ENCODE measurements at regions not wholly inside any gene's neighbourhood (a gene's known extent, or its start where the extent isn't known, plus 50 kb on each side); places are given as distances from the start of the nearest gene placed in this dataset.

DNA sequence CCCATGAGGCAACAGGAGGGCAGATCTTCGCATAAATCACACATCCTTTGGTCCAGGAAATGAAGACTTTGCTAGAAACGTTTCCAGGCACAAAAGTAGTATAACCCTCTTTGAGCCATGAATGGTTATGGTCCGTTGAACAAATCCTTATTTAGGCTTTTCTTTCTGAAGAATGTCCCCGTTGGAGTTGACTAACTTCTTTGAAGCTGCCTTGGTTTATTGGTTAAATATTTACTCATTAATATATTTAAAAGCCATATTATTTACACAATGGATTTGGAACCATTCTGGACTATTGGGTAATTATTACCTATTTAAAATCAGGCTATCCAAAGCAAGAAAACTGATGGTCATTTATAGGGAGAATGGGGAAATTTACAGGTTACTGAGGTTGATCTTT lies 347.6 kb upstream of the SLC30A5 start:
- Histone ChIP-seq H3K4me1 (no peaks in the 10 kb centered on the region), H3K27ac (no peak overlapping the region), H3K27me3 (no peaks in the 10 kb centered on the region), H3K9me3 (no peaks in the 10 kb centered on the region), H3K36me3 (no peaks in the 10 kb centered on the region), H3K4me3 (no peak overlapping the region)
- intact Hi-C loops (cut with DNase I): no loop called here
- ATAC-seq (no peak), DNase-seq (no peak)
- TF ChIP-seq, protein P1, sequence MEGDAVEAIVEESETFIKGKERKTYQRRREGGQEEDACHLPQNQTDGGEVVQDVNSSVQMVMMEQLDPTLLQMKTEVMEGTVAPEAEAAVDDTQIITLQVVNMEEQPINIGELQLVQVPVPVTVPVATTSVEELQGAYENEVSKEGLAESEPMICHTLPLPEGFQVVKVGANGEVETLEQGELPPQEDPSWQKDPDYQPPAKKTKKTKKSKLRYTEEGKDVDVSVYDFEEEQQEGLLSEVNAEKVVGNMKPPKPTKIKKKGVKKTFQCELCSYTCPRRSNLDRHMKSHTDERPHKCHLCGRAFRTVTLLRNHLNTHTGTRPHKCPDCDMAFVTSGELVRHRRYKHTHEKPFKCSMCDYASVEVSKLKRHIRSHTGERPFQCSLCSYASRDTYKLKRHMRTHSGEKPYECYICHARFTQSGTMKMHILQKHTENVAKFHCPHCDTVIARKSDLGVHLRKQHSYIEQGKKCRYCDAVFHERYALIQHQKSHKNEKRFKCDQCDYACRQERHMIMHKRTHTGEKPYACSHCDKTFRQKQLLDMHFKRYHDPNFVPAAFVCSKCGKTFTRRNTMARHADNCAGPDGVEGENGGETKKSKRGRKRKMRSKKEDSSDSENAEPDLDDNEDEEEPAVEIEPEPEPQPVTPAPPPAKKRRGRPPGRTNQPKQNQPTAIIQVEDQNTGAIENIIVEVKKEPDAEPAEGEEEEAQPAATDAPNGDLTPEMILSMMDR (IDR thresholded peaks at IDR 0.05): no peak

DNA sequence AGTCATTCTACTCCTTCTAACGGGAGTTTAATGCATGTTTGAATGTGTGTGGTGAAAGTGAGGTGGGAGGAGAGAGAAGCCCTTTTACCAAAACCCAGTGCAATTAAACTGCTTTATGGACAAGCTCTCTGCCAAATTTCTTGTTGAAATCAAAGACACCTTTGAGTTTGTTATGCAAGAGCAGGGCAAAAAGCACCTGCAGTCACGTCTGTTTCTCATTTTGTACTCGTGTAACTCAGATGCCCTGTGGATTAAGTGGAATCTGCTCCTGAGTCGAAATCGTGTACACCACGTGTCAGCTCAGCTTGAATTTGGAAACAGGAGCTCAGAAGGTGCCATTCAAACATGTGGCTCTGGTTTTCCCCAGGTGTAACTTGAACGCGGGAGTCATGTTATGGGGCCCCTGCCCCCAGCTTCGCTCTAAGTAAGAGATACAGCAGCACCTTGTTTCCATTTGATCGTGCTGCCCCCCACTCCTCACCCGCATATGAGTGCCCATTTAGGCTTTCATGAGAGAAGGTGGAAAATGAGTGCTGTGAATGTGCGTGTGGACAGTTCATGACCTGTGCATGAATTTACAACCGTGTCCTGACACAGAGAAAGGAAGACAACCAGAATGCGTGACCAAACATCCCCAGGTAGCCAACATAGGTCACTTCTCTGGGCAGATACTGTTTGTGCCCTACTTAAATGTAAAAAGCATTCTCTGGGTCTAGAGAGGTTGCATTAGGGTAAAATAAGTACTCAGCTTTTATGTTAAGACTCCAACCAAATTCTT lies 347.0 kb upstream of the SLC30A5 start:
- intact Hi-C loops (cut with DNase I): no loop called here
- Histone ChIP-seq H3K27ac (no peak overlapping the region), H3K4me3 (no peak overlapping the region), H3K9me3 (no peaks in the 10 kb centered on the region), H3K4me1 (no peaks in the 10 kb centered on the region), H3K27me3 (no peaks in the 10 kb centered on the region), H3K36me3 (no peaks in the 10 kb centered on the region)
- TF ChIP-seq, protein P1 (IDR thresholded peaks at IDR 0.05): no peak
- DNase-seq: no peak
- ATAC-seq: no peak

DNA sequence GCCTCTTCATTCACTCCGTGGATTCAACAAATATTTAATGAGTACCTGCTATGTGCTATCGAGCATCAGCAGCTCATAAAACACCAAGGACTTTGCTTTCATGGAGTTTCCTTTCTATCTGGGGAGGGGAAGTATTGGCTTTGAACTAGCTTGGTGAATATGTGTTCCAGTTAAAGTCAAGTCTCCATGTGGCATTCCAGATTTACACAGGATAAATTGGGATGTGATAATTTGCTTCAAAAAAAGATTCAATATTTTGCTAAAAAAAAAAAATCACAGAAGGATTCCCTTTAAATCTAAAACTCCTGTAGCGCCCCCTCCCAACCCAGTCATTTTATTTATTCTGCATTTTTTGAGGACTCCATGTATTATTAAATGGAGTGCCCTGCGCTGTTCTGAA lies 346.3 kb upstream of the SLC30A5 start:
- Histone ChIP-seq H3K27ac (no peak overlapping the region), H3K9me3 (no peaks in the 10 kb centered on the region), H3K36me3 (no peaks in the 10 kb centered on the region), H3K27me3 (no peaks in the 10 kb centered on the region), H3K4me1 (no peaks in the 10 kb centered on the region), H3K4me3 (no peak overlapping the region)
- no peak for DNase-seq
- intact Hi-C loops (cut with DNase I): no loop called here
- ATAC-seq: no peak
- TF ChIP-seq, protein P1 (IDR thresholded peaks at IDR 0.05): no peak

DNA sequence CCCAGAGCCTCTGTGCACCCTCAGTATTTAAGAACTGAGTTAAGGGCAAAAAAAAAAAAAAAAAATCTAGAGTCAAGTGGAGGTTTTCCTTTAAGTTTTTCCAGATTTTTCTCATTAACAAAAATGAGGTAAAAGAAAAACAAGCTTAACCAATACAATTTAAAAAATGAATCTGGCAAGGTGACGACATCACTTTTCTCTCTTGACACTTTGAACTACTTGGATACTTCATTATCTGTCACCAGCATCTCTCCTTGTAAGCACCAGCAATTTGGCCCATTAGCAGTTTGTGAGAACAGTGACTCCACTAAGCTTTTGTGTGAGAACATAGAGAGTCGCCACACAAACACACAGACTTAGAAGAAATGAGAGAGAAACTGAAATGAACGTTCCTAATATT lies 345.7 kb upstream of the SLC30A5 start:
- intact Hi-C loops (cut with DNase I): no loop called here

DNA sequence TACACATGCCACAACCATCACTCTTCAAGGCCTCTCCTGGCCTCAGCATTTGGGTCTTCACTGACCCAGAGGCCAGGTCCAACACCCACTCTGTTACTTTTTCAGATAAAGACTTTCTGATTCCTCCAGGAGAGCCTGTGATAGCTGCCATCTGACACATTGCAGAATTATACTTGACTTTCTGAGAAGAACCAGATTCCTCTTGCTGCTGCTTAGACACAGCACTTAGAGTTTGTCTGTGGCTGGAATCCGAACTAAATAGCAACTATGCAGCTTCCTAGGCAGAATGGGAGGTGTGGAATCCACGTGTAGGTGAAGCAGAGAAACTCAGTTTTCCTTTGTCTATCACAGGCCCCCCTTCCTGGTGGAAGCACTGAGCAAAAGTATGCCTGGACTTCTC lies 344.7 kb upstream of the SLC30A5 start:
- intact Hi-C loops (cut with DNase I): no loop called here
- no peaks in the 10 kb centered on the region for H3K9me3 ChIP-seq
- no peak for DNase-seq
- H3K4me3 ChIP-seq: no peak overlapping the region
- no peak overlapping the region for H3K27ac ChIP-seq
- no peaks in the 10 kb centered on the region for H3K4me1 ChIP-seq
- TF ChIP-seq, protein P1 (IDR thresholded peaks at IDR 0.05): no peak
- no peak for ATAC-seq
- no peaks in the 10 kb centered on the region for H3K27me3 ChIP-seq
- no peaks in the 10 kb centered on the region for H3K36me3 ChIP-seq

More for the DNA sequence above, 345.7 kb upstream of the SLC30A5 start:
- no peak overlapping the region for H3K27ac ChIP-seq
- no peaks in the 10 kb centered on the region for H3K36me3 ChIP-seq
- H3K4me3 ChIP-seq: no peak overlapping the region
- no peak for DNase-seq
- no peaks in the 10 kb centered on the region for H3K27me3 ChIP-seq
- no peaks in the 10 kb centered on the region for H3K4me1 ChIP-seq
- TF ChIP-seq, protein P1 (IDR thresholded peaks at IDR 0.05): no peak
- no peaks in the 10 kb centered on the region for H3K9me3 ChIP-seq
- ATAC-seq: no peak
